Tibial nerve (tissue), 4 donors: ENCODE measurements at regions not wholly inside any gene's neighbourhood (a gene's known extent, or its start where the extent isn't known, plus 50 kb on each side); places are given as distances from the start of the nearest gene placed in this dataset.

ENCODE experiments used
- DNase-seq, 2 donors: peaks; one replicate each; pipeline ENCODE4 v3.0.0-alpha.2; 2019; ENCODE audit warnings: low spot score in 2 of 2
- H3K27ac ChIP-seq, 4 donors: fragments of 200-600 bp; sonication (generic) in 3 of 4; one replicate each; pipeline ENCODE4 v1.5.1; 2017 to 2019; ENCODE audit warnings: mild to moderate bottlenecking in 1 of 4
- H3K27me3 ChIP-seq, 2 donors: fragments of 200-600 bp; sonication (generic) in 1 of 2; one replicate each; pipeline versions ENCODE4 v1.5.1 to v1.6.0; 2017 to 2019
- H3K36me3 ChIP-seq, 3 donors: fragments of 200-600 bp; sonication (generic); one replicate each; pipeline ENCODE4 v1.5.1; 2018 to 2019
- H3K4me1 ChIP-seq, 4 donors: fragments of 200-600 bp; sonication (generic) in 3 of 4; one replicate each; pipeline ENCODE4 v1.5.1; 2017 to 2019
- H3K4me3 ChIP-seq, 4 donors: fragments of 200-600 bp; sonication (generic) in 3 of 4; one replicate each; pipeline ENCODE4 v1.5.1; 2017 to 2019; ENCODE audit warnings: mild to moderate bottlenecking in 1 of 4, moderate library complexity in 1 of 4
- H3K9me3 ChIP-seq, 4 donors: fragments of 200-600 bp; sonication (generic) in 3 of 4; one replicate each; pipeline ENCODE4 v1.5.1; 2017 to 2019
- EP300 ChIP-seq, 2 donors: sonication (generic); formaldehyde crosslinking; IDR thresholded peaks; one replicate each; pipeline ENCODE4 v1.6.1; 2017; ENCODE audit warnings: antibody characterized with exemption in 2 of 2, mild to moderate bottlenecking in 1 of 2
- POLR2A ChIP-seq, 2 donors: fragments of 450-650 bp; IDR thresholded peaks; one replicate each; pipeline ENCODE4 v1.6.1; 2017; ENCODE audit warnings: antibody characterized with exemption in 2 of 2, mild to moderate bottlenecking in 2 of 2, moderate library complexity in 2 of 2
- WGBS, 2 donors: methylation state at CpG; one replicate each; pipeline ENCODE4 v1.1.5; 2018; 5-methylcytosine and 5-hydroxymethylcytosine counted together
- TF ChIP-seq, protein P1 (sequence below), 5 experiments: fragments of 200-600 bp in 3 of 5; fragments of 450-650 bp in 2 of 5; sonication (generic) in 3 of 5; IDR thresholded peaks; one replicate each; pipeline ENCODE4 v1.5.1; 2016 to 2019; ENCODE audit warnings: antibody characterized with exemption in 5 of 5, mild to moderate bottlenecking in 3 of 5, moderate library complexity in 2 of 5

DNA sequence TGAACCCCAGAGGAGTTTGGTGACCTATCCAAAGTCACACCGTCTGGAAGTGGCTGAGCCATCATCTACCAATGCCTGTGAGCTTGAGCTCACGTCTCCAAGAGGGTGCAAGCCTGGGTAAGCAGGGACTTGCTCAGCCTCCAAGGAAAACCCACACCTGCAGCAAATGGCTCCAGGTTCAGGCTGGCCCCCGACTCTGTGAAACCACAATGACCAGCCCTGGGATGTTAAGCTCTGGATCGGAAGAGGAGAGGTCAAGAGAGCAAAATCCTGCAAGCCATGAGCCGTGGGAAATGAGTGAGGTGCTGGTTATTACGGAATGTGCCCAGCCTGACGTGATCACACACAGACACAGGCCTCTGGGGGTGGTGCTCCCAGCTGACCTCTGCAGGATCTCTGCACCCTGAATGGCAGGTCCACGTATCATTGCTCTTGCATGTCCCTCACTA, 94.1 kb upstream of the OTOS start:
- TF ChIP-seq EP300 (IDR thresholded peaks at IDR 0.05), result no peak
- TF ChIP-seq, protein P1, sequence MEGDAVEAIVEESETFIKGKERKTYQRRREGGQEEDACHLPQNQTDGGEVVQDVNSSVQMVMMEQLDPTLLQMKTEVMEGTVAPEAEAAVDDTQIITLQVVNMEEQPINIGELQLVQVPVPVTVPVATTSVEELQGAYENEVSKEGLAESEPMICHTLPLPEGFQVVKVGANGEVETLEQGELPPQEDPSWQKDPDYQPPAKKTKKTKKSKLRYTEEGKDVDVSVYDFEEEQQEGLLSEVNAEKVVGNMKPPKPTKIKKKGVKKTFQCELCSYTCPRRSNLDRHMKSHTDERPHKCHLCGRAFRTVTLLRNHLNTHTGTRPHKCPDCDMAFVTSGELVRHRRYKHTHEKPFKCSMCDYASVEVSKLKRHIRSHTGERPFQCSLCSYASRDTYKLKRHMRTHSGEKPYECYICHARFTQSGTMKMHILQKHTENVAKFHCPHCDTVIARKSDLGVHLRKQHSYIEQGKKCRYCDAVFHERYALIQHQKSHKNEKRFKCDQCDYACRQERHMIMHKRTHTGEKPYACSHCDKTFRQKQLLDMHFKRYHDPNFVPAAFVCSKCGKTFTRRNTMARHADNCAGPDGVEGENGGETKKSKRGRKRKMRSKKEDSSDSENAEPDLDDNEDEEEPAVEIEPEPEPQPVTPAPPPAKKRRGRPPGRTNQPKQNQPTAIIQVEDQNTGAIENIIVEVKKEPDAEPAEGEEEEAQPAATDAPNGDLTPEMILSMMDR (IDR thresholded peaks at IDR 0.05), result no peak
- Histone ChIP-seq H3K27ac (peak overlapping the region in 2 of 4 donors; percentile 37 to 63), H3K4me1 (peaks cover 0 to 33% (median 6%) of the 10 kb centered on the region in 4 donors), H3K36me3 (no peaks in the 10 kb centered on the region), H3K9me3 (peaks cover 0 to 6% (median 0%) of the 10 kb centered on the region in 4 donors), H3K4me3 (no peak overlapping the region), H3K27me3 (no peaks in the 10 kb centered on the region)
- no peak for DNase-seq
- 40 to 71% methylated on average over 8 of the region's 8 CpGs for WGBS, 2 donors

DNA sequence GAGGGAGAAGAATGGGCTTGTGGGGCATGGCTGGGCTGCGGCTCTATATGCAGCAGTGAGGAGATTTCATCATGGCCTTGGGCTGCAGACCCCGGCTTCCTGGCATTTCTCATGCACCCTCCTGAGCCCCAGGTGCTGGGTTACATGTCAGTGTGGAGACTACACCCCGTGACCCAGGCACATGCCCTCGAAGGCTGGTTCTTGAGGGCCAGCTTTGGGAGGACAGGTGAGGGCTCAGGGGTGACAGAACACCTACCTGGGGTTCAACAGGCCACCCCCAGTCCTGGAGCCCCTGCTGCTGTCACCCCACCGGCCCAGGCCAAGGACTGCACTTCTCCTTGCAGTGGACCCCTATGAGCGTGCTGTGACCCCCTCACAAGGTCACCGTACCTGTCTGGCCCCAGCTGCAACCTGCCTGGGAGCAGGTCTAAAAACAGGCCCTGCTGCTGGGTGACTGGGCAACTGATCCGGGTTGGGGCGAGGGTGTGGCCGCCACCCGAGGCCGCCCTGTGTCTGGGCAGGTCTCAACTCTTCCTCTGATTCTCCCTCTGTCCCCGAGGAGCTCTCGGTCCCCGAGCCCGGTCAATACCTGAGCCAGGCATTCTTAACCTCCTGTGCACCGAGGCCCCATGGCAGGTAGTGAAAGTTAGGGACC, 94.8 kb upstream of the OTOS start:
- H3K36me3 ChIP-seq, result no peaks in the 10 kb centered on the region
- H3K4me1 ChIP-seq, result peaks cover 0 to 33% (median 6%) of the 10 kb centered on the region in 4 donors
- no peaks in the 10 kb centered on the region for H3K27me3 ChIP-seq
- WGBS, 2 donors, result 89 to 93% methylated on average over 16 to 17 of the region's 17 CpGs
- H3K27ac ChIP-seq, result no peak overlapping the region
- TF ChIP-seq POLR2A (IDR thresholded peaks at IDR 0.05) (no peak), EP300 (IDR thresholded peaks at IDR 0.05) (no peak)
- TF ChIP-seq, protein P1 (IDR thresholded peaks at IDR 0.05), result no peak
- H3K4me3 ChIP-seq, result no peak overlapping the region
- DNase-seq, result no peak
- H3K9me3 ChIP-seq, result no peaks in the 10 kb centered on the region

DNA sequence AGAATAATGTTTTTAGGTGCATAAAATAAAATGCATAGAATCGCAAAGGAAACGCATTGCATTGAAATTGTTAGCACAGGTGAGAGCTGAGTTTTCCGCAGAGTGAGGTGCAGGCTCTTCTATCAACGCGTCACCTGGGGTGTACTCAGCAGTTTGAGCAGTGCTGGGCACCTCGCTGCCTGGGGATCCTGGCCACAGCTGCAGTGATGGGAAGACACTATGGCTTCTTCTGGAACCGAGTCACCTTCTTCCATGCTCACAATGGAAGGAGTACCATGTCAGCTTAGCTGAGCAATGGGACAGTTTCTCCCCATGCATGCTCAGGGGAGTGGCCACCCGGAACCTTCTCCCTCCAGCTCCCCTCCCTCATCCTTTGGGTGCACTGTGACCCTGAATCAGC, 95.4 kb upstream of the OTOS start:
- peak overlapping the region in 2 of 4 donors; percentile 64 to 73 for H3K27ac ChIP-seq
- DNase-seq, result no peak
- TF ChIP-seq POLR2A (IDR thresholded peaks at IDR 0.05) (no peak), EP300 (IDR thresholded peaks at IDR 0.05) (no peak)
- TF ChIP-seq, protein P1 (IDR thresholded peaks at IDR 0.05), result no peak

DNA sequence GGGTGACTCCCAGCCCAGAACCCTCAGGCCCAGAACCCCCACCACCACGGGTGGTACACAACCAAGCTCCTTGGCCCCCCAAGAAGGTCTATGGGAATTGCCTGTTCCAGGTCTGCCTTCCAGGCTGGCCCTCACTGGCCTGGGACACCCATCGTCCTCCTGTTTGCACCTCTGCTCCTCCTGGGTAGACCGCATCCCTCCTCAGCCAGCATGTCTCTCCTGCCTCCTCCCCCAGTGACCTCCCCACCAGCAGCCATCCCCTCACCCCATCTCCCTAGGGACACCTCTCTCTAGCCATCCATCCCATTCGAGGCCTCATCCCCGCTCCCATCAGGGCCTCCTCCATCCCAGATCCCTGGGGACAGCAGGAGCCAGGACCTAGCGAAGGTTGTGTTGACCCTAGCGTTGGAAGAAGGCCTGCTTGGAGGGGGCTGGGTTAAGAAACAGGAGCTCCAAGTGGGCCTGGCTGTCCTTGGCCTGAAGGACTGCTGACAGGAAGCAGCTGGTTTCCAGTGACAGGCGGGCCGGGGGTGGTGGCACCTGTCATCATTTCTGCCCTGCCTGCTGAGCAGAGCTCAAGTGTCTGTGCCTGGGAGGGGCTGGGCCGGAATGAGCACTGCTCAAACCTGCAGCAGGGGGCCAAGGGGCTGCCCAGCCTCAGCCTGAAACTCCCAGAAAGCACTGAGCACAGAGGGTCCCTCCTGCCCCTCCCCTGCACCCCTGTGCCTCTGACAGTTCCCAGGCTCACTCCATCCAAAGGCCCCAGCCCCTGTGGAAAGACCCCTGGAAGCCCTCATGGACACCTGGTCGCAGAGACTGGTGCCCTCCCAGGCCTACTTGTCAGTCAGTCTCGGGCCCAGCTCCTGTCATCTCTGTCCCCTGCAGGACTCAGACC, 96.0 kb upstream of the OTOS start:
- H3K36me3 ChIP-seq, result no peaks in the 10 kb centered on the region
- TF ChIP-seq POLR2A (IDR thresholded peaks at IDR 0.05) (no peak), EP300 (IDR thresholded peaks at IDR 0.05) (no peak)
- TF ChIP-seq, protein P1 (IDR thresholded peaks at IDR 0.05), result no peak
- H3K4me1 ChIP-seq, result peaks cover 0 to 33% (median 6%) of the 10 kb centered on the region in 4 donors
- H3K27ac ChIP-seq, result peak overlapping the region; percentile 15 to 73 (median 68)
- peak in 1 of 2 donors; percentile 11 for DNase-seq
- no peaks in the 10 kb centered on the region for H3K27me3 ChIP-seq
- H3K9me3 ChIP-seq, result no peaks in the 10 kb centered on the region
- 73 to 82% methylated on average over 10 to 12 of the region's 12 CpGs for WGBS, 2 donors
- H3K4me3 ChIP-seq, result no peak overlapping the region

More for the DNA sequence above, 95.4 kb upstream of the OTOS start:
- Histone ChIP-seq H3K4me3 (no peak overlapping the region), H3K27me3 (no peaks in the 10 kb centered on the region), H3K4me1 (peaks cover 0 to 33% (median 6%) of the 10 kb centered on the region in 4 donors), H3K36me3 (no peaks in the 10 kb centered on the region), H3K9me3 (no peaks in the 10 kb centered on the region)
- 93 to 96% methylated on average over 7 to 8 of the region's 8 CpGs for WGBS, 2 donors
